K562 (cell line): ENCODE measurements at regions not wholly inside any gene's neighbourhood (a gene's known extent, or its start where the extent isn't known, plus 50 kb on each side); places are given as distances from the start of the nearest gene placed in this dataset.

Source experiments
- ATAC-seq: fragments of 200-7000 bp; cut with Tn5 transposase; 3 replicates; pipeline ENCODE4 v1.9.1; 2020; ENCODE audit warnings: moderate library complexity
- BruUV-seq: library from RNA; stranded (reverse); fragments of 400-500 nt; replicated peaks from 2 replicates; lab custom pipeline; 2021; lab: Mats Ljungman, UMichigan
- CTCF ChIA-PET: fragments of 300-600 bp; formaldehyde crosslinking; extraction: SDS; loops from one replicate; lab custom pipeline; 2021; ENCODE audit warnings: low intra/inter-chr PET ratio; lab: Yijun Ruan, JAX
- POLR2A ChIA-PET: fragments of 300-600, 350-650 bp; sonication (Branson Sonifier 250); formaldehyde crosslinking; extraction: SDS; loops from one replicate; lab custom pipeline; 2021; ENCODE audit warnings: antibody characterized with exemption, inconsistent platforms; lab: Yijun Ruan, JAX
- DNase-seq, 4 experiments: peaks; one replicate each; pipeline versions ENCODE4 v3.0.0 to v3.0.0-alpha.2; 2011 to 2018; ENCODE audit warnings: low spot score in 3 of 4, mixed read lengths in 3 of 4; ENCODE audit errors: extremely low read depth in 1 of 4
- FAIRE-seq: peaks from 2 replicates; lab custom pipeline; 2011; peaks lifted over from hg19 to GRCh38; lab: Jason Lieb, UNC
- H2AFZ ChIP-seq: 2 replicates; pipeline ENCODE4 v1.6.0; 2011; ENCODE audit warnings: low read depth, low read length, control low read depth, inconsistent platforms
- H3K27ac ChIP-seq: fragments of 200-600 bp; 3 replicates; pipeline ENCODE4 v1.8.0; 2011; ENCODE audit warnings: low read depth, mild to moderate bottlenecking, control low read depth, inconsistent platforms, low read length, moderate library complexity, mixed read lengths; ENCODE audit errors: extremely low read depth
- H3K27me3 ChIP-seq, 2 experiments: fragments of 300-600 bp in 1 of 2; 2 replicates in 1 of 2; 3 replicates in 1 of 2; pipeline versions ENCODE4 v1.6.0 to v1.8.0; 2011; ENCODE audit warnings: inconsistent platforms in 2 of 2, low read length in 2 of 2, mild to moderate bottlenecking in 1 of 2, mixed read lengths in 1 of 2, moderate library complexity in 1 of 2; ENCODE audit not compliant: control insufficient read depth in 2 of 2, insufficient read depth in 2 of 2
- H3K36me3 ChIP-seq: fragments of 300-600 bp; 3 replicates; pipeline ENCODE4 v1.8.0; 2011; ENCODE audit warnings: mild to moderate bottlenecking, low read length, inconsistent platforms; ENCODE audit not compliant: control insufficient read depth, insufficient read depth
- H3K4me1 ChIP-seq, 2 experiments: fragments of 200-600 bp in 1 of 2; replicated peaks in 1 of 2; 2 replicates in 1 of 2; 3 replicates in 1 of 2; pipeline versions ENCODE4 v1.5.1 to v1.8.0; 2011; ENCODE audit warnings: inconsistent platforms in 2 of 2, low read length in 2 of 2, mild to moderate bottlenecking in 1 of 2, mixed read lengths in 1 of 2, moderate library complexity in 1 of 2; ENCODE audit not compliant: control insufficient read depth in 2 of 2, insufficient read depth in 2 of 2
- H3K4me2 ChIP-seq: 2 replicates; pipeline ENCODE4 v1.6.1; 2011; ENCODE audit warnings: low read length, control low read depth, inconsistent platforms, mixed read lengths; ENCODE audit not compliant: insufficient read depth
- H3K4me3 ChIP-seq: fragments of 200-600 bp; sonication (generic), shearing (Covaris generic); 2 replicates; pipeline ENCODE4 v1.5.1; 2016; ENCODE audit warnings: control low read depth, inconsistent platforms
- H3K79me2 ChIP-seq: fragments of 200-600 bp; 3 replicates; pipeline ENCODE4 v1.8.0; 2011; ENCODE audit warnings: low read length, inconsistent platforms; ENCODE audit not compliant: control insufficient read depth, insufficient read depth
- H3K9ac ChIP-seq, 2 experiments: 2 replicates each; pipeline versions ENCODE4 v1.6.0 to v1.6.1; 2011; ENCODE audit warnings: low read depth in 2 of 2, low read length in 2 of 2, control low read depth in 1 of 2, inconsistent platforms in 1 of 2, mild to moderate bottlenecking in 1 of 2, mixed read lengths in 1 of 2; ENCODE audit not compliant: insufficient read depth in 1 of 2
- H3K9me1 ChIP-seq: one replicate; pipeline ENCODE4 v1.6.0; 2011; ENCODE audit warnings: inconsistent platforms, mild to moderate bottlenecking, low read length, moderate library complexity; ENCODE audit not compliant: control insufficient read depth, insufficient read depth
- H3K9me3 ChIP-seq: replicated peaks from 2 replicates; pipeline ENCODE4 v1.5.1; 2011; ENCODE audit warnings: low read depth, low read length, inconsistent platforms; ENCODE audit not compliant: control insufficient read depth, insufficient read depth
- H4K20me1 ChIP-seq: replicated peaks from 2 replicates; pipeline ENCODE4 v1.6.1; 2011; ENCODE audit warnings: low read length, inconsistent platforms, mixed read lengths; ENCODE audit not compliant: control insufficient read depth, insufficient read depth
- CREB1 ChIP-seq, 2 experiments: sonication (generic) in 1 of 2; formaldehyde crosslinking in 1 of 2; IDR thresholded peaks; 2 replicates each; pipeline versions ENCODE4 v1.6.1 to v1.8.0; 2012 to 2022; ENCODE audit warnings: inconsistent platforms in 1 of 2, mild to moderate bottlenecking in 1 of 2, missing genetic modification reagents in 1 of 2, moderate library complexity in 1 of 2
- ETV5 ChIP-seq: sonication (generic); formaldehyde crosslinking; IDR thresholded peaks from 2 replicates; pipeline ENCODE4 v1.4.0; 2020; ENCODE audit warnings: low read depth, mild to moderate bottlenecking, missing genetic modification reagents
- HDAC6 ChIP-seq: IDR thresholded peaks from 2 replicates; pipeline ENCODE4 v1.6.1; 2012; ENCODE audit warnings: low read depth, mild to moderate bottlenecking, control low read depth, inconsistent platforms, low read length, moderate library complexity
- HLTF ChIP-seq: fragments of 450-650 bp; IDR thresholded peaks from 2 replicates; pipeline ENCODE4 v1.6.1; 2016
- HMGN3 ChIP-seq: IDR thresholded peaks from 2 replicates; pipeline ENCODE4 v1.6.1; 2011; ENCODE audit warnings: borderline replicate concordance, low read depth, mild to moderate bottlenecking, mixed read lengths, low read length; ENCODE audit not compliant: insufficient read length; ENCODE audit errors: extremely low read depth
- HNRNPL ChIP-seq: fragments of 200-400 bp; formaldehyde crosslinking; IDR thresholded peaks from 2 replicates; pipeline ENCODE4 v1.6.1; 2017; ENCODE audit warnings: low read depth, mild to moderate bottlenecking, low read length
- KDM2B ChIP-seq: fragments of 250-450 bp; sonication (Bioruptor Pico); IDR thresholded peaks from 2 replicates; pipeline ENCODE4 v1.8.0; 2021; ENCODE audit warnings: mild to moderate bottlenecking, moderate library complexity
- MAFF ChIP-seq: IDR thresholded peaks from 2 replicates; pipeline ENCODE4 v1.6.1; 2012; ENCODE audit warnings: low read length, improper control_type of control experiment
- MEF2D ChIP-seq: conservative IDR thresholded peaks from 2 replicates; pipeline ENCODE4 v1.6.1; 2016; ENCODE audit warnings: low read depth, missing genetic modification characterization, missing compliant biosample characterization
- MYC ChIP-seq, 2 experiments: fragments of 250-450 bp in 1 of 2; sonication (Bioruptor Pico) in 1 of 2; IDR thresholded peaks; 2 replicates each; pipeline versions ENCODE4 v1.5.1 to v1.6.1; 2012 to 2021; ENCODE audit warnings: low read depth in 2 of 2, borderline replicate concordance in 1 of 2, improper control_type of control experiment in 1 of 2, low read length in 1 of 2, mild to moderate bottlenecking in 1 of 2, moderate library complexity in 1 of 2
- NR2C1 ChIP-seq, 2 experiments: fragments of 450-650 bp; IDR thresholded peaks; 2 replicates each; pipeline ENCODE4 v1.6.1; 2017; ENCODE audit warnings: mild to moderate bottlenecking in 2 of 2, antibody characterized with exemption in 1 of 2, inconsistent platforms in 1 of 2, missing compliant biosample characterization in 1 of 2, missing genetic modification characterization in 1 of 2
- PML ChIP-seq: IDR thresholded peaks from 2 replicates; pipeline ENCODE4 v1.6.1; 2012; ENCODE audit warnings: low read length, inconsistent platforms
- RBM25 ChIP-seq: fragments of 200-400 bp; formaldehyde crosslinking; IDR thresholded peaks from 2 replicates; pipeline ENCODE4 v1.6.1; 2018; ENCODE audit warnings: low read length, low read depth, moderate library complexity; ENCODE audit not compliant: severe bottlenecking
- TCFL5 ChIP-seq: fragments of 250-450 bp; sonication (Bioruptor Pico); conservative IDR thresholded peaks from 2 replicates; pipeline ENCODE4 v1.6.1; 2021; ENCODE audit warnings: mild to moderate bottlenecking, moderate library complexity, matching md5 sums
- ZC3H8 ChIP-seq: fragments of 450-650 bp; IDR thresholded peaks from 2 replicates; pipeline ENCODE4 v1.6.1; 2017
- WGBS: fragments of 100-300 bp; shearing (Covaris generic); methylation state at CpG from one replicate; pipeline ENCODE4 v1.1.6; 2016; ENCODE audit warnings: low coverage, mixed read lengths; ENCODE audit not compliant: insufficient coverage; ENCODE audit errors: missing lambda C conversion rate; 5-methylcytosine and 5-hydroxymethylcytosine counted together
- in situ Hi-C: fragments of 300-500 bp; cut with MboI; formaldehyde crosslinking; loops from 4 replicates; pipeline ENCODE4 v1.15.0; 2018; ENCODE audit warnings: inconsistent platforms, mixed read lengths
- intact Hi-C: fragments of 100-400 bp; cut with micrococcal nuclease; formaldehyde crosslinking; loops from 2 replicates; pipeline ENCODE4 v1.14.2; 2022
- TF ChIP-seq, protein P1 (sequence below), 2 experiments: fragments of 450-650 bp; conservative IDR thresholded peaks; 2 replicates each; pipeline ENCODE4 v1.6.1; 2017; ENCODE audit warnings: mild to moderate bottlenecking in 2 of 2, moderate library complexity in 2 of 2
- TF ChIP-seq, protein P2 (sequence below): fragments of 450-650 bp; IDR thresholded peaks from 2 replicates; pipeline ENCODE4 v1.6.1; 2016; ENCODE audit warnings: missing biosample characterization, missing genetic modification characterization
- TF ChIP-seq, protein P3 (sequence below): fragments of 250-450 bp; sonication (Bioruptor Pico); IDR thresholded peaks from 2 replicates; pipeline ENCODE4 v1.9.0; 2021; ENCODE audit warnings: mild to moderate bottlenecking

DNA sequence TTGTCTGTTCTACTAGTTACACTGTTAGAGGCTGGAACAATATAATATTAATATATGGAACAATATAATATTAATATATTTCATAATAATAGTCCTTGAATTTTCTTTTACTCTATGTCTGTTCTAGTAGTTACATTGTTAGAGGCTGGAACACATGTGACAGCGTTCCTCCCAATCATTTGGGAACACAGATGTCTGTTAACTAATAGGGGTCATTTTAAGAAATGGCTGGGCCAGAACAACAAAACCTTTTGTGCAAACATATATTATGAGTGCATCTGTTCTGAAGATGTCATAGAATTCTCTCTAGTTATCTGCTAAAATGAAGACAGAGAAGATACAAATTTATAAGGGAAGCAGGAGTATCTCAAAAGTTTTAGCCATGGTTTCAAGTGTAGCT is 114.0 kb upstream of the PDZRN3 start (continued):
- TF ChIP-seq, protein P1, sequence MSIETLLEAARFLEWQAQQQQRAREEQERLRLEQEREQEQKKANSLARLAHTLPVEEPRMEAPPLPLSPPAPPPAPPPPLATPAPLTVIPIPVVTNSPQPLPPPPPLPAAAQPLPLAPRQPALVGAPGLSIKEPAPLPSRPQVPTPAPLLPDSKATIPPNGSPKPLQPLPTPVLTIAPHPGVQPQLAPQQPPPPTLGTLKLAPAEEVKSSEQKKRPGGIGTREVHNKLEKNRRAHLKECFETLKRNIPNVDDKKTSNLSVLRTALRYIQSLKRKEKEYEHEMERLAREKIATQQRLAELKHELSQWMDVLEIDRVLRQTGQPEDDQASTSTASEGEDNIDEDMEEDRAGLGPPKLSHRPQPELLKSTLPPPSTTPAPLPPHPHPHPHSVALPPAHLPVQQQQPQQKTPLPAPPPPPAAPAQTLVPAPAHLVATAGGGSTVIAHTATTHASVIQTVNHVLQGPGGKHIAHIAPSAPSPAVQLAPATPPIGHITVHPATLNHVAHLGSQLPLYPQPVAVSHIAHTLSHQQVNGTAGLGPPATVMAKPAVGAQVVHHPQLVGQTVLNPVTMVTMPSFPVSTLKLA (conservative IDR thresholded peaks at IDR 0.05): no peak
- TF ChIP-seq MAFF: no peak
- TF ChIP-seq, protein P2, sequence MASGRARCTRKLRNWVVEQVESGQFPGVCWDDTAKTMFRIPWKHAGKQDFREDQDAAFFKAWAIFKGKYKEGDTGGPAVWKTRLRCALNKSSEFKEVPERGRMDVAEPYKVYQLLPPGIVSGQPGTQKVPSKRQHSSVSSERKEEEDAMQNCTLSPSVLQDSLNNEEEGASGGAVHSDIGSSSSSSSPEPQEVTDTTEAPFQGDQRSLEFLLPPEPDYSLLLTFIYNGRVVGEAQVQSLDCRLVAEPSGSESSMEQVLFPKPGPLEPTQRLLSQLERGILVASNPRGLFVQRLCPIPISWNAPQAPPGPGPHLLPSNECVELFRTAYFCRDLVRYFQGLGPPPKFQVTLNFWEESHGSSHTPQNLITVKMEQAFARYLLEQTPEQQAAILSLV (tag): no peak

DNA sequence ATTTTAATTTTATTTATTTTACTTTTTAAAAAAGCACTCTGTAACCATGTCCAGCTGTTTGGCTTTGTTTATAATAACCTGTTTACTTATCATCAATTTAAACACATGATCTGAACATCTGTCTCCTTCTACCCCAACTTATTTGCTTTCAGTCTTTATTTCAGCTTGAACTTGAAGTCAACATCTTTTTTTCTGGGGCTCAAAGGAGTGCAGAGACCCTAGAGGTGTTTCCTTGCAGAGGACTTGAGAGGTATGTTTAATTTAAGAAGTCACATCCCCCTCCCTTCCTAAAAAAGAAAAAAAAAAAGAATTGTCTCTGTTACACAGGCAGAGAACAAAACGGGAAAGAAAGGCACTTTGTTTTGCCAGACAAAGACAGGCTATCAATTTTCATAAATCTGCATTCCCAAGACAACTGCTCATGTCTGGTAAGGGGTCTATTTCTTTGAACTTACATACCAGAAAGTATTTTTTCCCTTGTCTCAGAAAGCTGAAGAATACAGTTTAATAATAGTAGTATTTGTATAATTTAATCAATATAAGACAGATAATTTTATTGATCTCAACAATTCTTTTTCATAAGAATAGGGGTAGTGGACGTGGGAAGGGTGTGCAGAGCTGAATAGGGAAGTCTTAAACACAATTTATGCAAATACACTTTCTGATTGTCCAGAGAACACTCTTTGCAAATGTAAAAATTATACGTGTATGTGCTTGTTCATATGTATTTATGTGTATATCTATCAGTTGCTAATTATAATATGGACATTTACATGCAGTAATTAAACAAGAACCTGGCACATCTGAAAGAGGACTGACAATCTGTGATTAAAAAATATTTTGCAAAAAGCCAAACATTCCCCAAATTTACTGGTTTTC is 109.7 kb upstream of the PDZRN3 start:
- POLR2A ChIA-PET: no interaction called here
- no peak overlapping the region for H3K9ac ChIP-seq
- H3K9me3 ChIP-seq: no peaks in the 10 kb centered on the region
- CTCF ChIA-PET: no interaction called here
- intact Hi-C loops: no loop called here
- H3K4me2 ChIP-seq: no peak overlapping the region
- no peaks in the 10 kb centered on the region for H3K4me1 ChIP-seq
- in situ Hi-C loops: no loop called here
- TF ChIP-seq PML: no peak
- no peak for TF ChIP-seq HDAC6
- no peak for TF ChIP-seq NR2C1 (IDR thresholded peaks at IDR 0.05)
- no peak for TF ChIP-seq NR2C1 (tag; IDR thresholded peaks at IDR 0.05)
- no peak for TF ChIP-seq HNRNPL
- TF ChIP-seq TCFL5: no peak
- TF ChIP-seq HMGN3: no peak
- TF ChIP-seq KDM2B (CRISPR knock-in tag): no peak
- no peak for TF ChIP-seq HLTF
- TF ChIP-seq ZC3H8: no peak
- TF ChIP-seq, protein P3, sequence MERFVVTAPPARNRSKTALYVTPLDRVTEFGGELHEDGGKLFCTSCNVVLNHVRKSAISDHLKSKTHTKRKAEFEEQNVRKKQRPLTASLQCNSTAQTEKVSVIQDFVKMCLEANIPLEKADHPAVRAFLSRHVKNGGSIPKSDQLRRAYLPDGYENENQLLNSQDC (CRISPR knock-in tag): no peak
- TF ChIP-seq MEF2D (tag): no peak
- no peak for TF ChIP-seq CREB1 (IDR thresholded peaks at IDR 0.05)
- TF ChIP-seq CREB1 (CRISPR knock-in tag; IDR thresholded peaks at IDR 0.05): no peak
- TF ChIP-seq MYC (IDR thresholded peaks at IDR 0.05; ENCODE audit: low read depth, low read length): no peak
- TF ChIP-seq MYC (CRISPR knock-in tag; IDR thresholded peaks at IDR 0.05; ENCODE audit: borderline replicate concordance, low read depth): no peak
- TF ChIP-seq ETV5 (CRISPR knock-in tag): no peak
- TF ChIP-seq RBM25: no peak
- H2AFZ ChIP-seq: no peak overlapping the region
- no peaks in the 10 kb centered on the region for H3K27me3 ChIP-seq
- no TSS peak for BruUV-seq
- H4K20me1 ChIP-seq: no peaks in the 10 kb centered on the region
- no peak overlapping the region for H3K27ac ChIP-seq
- no peak overlapping the region for H3K4me3 ChIP-seq
- DNase-seq: no peak
- WGBS: 0% methylated on average over 3 of the region's 3 CpGs
- FAIRE-seq: no peak
- ATAC-seq: no peak
- no peaks in the 10 kb centered on the region for H3K9me1 ChIP-seq
- no peaks in the 10 kb centered on the region for H3K79me2 ChIP-seq
- H3K36me3 ChIP-seq: no peaks in the 10 kb centered on the region
